Stimulated activated CD4-positive, alpha-beta T cell treated with anti-CD3 and anti-CD28 coated beads, Interleukin-1b, Interleukin-23, amount 100 ng/mL, for 4 hours (primary cell): ENCODE measurements at regions not wholly inside any gene's neighbourhood (a gene's known extent, or its start where the extent isn't known, plus 50 kb on each side); places are given as distances from the start of the nearest gene placed in this dataset.

ENCODE experiments used
- DNase-seq, 2 donors: peaks; one replicate each; pipeline ENCODE4 v3.0.0-alpha.2; 2020; ENCODE audit warnings: low read depth in 2 of 2

DNA sequence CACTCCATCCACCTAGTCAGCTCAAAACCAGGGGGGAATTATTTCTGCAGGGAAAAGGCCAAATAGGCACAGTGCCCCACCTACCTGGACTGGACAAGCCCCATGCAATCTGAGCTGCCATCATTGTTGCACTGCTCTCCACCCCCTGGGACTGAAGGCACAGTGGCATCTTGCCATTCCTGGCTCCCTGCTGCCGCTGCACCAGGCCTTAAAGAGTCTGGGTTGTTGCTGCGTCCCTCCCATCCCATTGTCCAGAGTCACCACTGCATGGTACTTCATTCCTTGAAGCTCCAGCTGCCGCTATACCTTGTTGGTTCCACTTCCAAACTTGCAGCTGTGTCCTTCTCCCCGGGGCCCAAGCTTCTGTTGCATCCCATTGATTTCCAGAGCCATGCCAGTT, 629.7 kb downstream of the STIM2 start:
- DNase-seq = no peak

- DNase-seq = no peak
These were observed 630.1 kb downstream of the STIM2 start for GRCh38 chr4:27490766-27491165.

DNA sequence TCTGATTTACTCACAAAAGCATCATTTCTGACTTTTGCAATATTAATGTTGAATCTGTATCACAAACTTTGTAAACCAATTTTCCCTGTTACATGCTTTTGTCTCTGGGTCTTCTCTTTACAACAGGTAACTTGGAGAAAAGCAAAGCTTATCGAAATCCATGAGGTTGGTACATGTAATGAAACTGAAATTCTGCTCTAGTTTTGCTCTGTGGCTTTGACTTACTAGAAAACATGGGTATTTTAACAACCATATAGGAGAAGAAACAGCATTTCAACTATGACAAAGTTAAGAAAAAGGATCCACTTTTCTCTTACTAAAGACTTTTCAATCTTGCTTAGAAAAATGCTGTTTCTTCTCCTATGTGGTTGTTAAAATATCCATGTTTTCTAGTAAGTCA, 645.8 kb downstream of the STIM2 start:
- DNase-seq = no peak

GRCh38 chr4:27514711-27515110, 654.1 kb downstream of the STIM2 start:
- no peak for DNase-seq

DNA sequence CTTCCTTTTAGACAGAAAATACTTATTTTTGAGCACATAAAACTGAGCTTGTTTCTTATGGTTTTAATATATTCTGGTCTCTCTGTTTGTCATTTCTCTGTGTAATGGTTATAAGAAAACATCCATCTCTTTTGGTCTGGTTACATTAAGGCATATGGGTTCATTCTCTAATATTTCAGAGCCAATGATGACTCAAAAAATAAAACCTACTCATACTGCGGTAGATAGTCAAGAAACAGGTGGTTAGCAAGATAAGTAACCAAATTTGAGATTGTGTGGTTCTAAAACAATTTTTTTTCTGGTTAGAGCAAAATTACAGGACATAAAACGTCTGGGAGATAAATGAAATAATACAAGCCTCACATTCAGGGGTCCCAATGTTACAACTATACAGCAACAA, 654.5 kb downstream of the STIM2 start:
- DNase-seq = no peak

DNA sequence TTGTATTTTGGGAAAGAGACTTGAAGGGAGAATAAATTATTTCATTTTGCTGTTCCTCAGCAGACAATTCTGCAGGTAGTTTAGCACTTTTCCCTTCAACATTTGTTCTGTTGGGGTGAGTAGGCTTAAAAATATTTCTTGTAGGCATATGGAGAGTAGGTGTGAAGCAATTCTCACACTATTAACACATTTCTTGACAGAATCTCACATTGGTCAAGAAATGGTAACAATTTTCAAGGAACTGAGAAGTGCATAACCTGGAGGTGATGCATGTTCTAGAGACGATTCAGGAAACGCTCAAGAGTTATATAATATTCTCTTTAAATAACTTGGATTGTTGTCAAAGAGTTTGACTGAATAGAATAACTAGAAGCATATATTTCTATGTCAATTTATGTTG, 658.2 kb downstream of the STIM2 start:
- no peak for DNase-seq

DNA sequence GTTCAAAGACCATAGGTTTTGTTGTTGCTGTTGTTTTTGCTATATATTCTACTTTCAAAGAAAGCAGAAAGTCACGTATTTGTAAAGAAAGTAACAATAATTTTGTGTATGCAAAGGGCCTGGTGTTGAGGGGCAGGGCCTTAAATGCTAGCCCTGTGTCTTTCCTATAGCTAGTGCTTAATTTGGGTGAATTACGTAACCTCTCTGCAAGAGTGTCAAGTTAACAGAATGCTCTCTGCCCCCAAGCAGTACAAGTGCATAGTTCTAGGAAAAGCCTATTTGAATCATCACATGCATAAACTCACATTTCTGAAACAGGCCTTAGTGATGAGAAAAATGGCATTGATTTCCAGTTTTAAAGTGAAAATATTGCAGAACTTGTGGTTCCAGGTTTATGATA, 663.6 kb downstream of the STIM2 start:
- no peak for DNase-seq

DNA sequence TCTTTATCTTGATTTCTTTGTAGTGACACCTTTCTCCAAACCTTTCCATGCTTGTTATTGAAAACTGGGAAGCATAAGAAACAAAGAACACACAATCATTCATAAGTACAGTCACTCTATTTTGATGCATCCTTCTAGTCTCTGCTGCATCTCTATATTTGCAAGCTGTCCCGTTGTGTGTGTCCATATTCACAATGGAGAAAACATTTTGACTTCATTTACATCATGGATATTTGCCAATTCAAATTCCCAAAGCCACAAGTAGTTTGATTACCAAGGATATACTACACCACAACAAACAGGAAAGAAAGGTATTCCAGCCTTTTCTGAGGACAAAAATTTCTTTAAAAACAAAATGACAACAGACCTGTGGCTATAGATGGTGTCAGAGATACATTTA, 673.8 kb downstream of the STIM2 start:
- no peak for DNase-seq

DNA sequence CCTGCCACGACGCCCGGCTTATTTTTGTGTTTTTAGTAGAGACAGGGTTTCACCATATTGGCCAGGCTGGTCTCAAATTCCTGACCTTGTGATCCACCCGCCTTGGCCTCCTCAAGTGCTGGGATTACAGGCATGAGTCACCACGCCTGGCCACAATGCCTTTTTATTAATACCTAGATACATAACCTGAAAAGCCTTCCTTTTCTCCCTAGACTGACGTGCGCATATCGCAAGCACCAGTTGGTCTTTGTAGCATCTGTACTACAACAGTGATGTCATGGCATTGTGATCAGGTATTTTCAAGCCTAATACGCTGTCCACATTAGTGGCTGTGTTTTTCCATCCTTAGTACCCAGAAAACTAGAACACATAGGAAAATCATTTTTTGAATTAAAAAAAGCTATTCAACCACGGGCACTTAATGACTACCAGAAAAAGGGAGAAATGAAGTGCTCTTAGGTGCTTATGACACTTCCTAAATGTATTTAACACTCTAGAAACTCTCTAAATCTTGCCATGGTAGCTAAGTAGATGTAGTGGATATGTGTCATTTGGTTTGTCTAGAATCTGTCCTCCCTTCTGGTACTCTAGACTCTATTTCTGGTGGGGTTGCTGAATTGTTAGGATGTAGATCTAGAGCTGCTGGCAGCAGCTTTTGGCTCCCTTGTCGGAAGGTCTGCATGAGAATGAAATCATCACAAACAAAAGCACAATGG, 707.8 kb downstream of the STIM2 start:
- no peak for DNase-seq

DNA sequence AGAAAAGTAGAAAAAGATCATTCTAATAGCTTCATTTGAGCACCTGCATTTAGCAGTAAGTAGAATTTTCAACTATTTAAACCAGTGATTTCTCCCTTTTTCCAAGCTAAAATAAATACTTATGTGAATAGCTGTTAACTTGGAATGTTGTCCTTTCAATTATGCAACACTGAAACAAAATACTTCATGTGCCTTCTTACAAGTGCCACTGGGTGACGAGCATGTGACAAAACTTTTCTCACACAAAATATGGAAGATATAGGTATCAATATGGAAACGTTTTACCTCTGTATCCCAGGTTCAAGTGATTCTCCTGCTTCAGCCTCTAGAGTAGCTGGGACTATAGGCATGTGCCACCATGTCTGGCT, 708.3 kb downstream of the STIM2 start:
- DNase-seq = no peak

DNA sequence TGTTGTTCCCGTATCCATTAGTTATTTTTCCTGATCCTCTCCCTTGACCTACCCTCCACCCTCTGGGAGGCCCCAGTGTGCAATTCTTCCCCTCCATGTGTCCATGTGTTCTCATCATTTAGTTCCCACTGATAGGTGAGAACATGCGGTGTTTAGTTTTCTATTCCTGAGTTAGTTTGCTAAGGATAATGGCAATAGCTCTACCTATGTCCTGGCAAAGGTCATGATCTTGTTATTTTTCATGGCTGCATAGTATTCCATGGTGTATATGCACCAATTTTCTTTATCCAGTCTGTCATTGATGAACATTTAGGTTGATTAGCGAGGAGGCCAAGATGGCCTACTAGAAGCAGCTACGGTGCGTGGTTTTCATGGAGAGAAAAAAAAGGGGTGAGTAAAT, 714.1 kb downstream of the STIM2 start:
- no peak for DNase-seq

- DNase-seq = no peak
These were observed 717.3 kb downstream of the STIM2 start for GRCh38 chr4:27577951-27578350.

GRCh38 chr4:27592738-27593137, 732.1 kb downstream of the STIM2 start:
- no peak for DNase-seq

GRCh38 chr4:27594922-27595321, 734.3 kb downstream of the STIM2 start:
- no peak for DNase-seq

GRCh38 chr4:27595571-27596360, 735.1 kb downstream of the STIM2 start:
- no peak for DNase-seq

DNA sequence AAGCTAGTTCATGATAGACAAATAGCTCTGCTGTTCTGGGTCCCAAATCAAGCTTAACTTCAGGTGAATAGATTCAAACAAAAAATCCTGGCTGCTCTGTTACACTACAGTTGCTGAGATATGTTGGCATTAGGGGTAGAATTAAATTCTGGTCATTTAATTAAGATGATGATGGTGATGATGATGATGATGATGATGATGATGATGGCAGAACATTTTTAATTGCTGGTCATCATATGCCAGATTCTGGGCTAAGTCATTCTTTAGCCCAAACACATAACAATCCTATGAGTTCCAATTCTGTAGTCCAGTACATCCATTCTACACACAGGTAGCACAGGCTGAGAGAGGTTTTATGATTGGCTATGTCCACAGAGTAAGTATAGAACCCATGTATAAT, 741.5 kb downstream of the STIM2 start:
- no peak for DNase-seq

- no peak for DNase-seq
These were observed 744.1 kb downstream of the STIM2 start for GRCh38 chr4:27604692-27605091.

DNA sequence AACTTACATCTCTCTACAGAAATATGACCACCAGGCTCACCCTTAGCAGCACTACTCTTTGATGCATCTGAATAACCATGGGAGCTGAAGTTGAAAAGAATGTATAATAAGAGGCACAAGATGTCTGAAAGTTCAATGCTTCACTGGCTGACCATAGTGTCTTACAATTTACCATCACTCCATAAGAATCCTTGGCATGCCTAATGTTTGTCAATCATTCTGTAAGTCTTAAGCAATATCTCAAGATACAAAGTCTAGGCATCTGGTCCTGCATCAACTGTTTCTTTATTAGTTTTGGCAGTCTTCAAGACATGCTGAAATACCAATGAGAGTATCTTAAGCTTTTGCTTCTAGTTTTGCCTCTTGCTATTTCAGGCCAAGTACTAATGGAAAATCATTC, 755.5 kb downstream of the STIM2 start:
- DNase-seq = no peak

DNA sequence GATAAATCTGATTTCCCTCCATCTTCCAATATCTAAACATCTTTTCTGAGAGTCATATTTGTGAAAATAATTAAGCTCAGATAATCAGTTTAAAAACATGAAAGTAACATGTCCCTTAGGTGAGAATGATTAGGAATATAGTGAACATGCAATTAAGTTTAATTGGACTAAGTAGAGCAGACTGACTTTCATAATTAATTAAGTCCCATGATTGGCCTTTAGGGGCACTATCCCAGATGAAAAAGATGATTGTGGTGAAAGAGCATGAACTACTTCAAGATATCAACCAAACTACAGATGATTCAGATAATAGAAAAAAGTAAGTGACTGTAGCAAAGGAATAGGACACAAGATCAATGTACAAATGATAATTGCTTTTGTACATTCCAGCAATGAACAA, 758.8 kb downstream of the STIM2 start:
- no peak for DNase-seq

DNA sequence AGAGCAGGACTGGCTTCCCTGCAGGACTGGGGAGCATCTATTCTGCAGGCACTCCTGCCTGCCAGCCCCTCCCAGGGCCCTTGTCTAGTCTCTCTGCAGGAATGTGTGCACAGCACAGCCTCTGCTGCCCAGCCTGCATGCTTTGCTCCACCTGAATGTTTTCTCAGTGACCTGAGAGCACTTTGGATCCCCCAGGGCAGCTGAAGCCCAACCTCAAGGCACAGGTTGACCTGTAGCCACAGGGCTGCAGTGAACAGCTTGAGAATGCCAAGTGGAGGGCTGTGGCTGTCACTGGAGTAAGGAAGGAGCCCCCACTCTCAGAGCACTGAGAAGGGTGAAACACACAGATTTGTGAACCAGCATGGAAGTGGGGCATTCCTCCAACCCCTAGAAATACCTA, 760.2 kb downstream of the STIM2 start:
- no peak for DNase-seq

DNA sequence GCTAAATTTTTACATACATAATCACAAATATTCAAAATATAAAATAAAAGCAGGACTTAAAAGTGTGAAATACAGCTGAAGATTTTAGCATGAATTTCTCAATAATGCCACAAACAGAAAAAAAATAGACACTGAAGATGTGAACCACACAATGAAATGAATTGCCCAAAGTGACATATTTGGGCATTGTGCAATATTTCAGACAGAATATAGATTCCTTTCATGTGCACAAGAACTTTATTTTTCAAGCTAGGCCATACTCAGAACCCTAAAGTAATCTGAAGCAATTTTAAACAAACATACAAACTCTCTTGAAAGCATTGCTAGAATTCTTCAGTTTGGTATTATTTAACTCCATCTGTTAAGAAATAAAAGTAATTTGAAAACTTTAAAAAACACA, 764.1 kb downstream of the STIM2 start:
- no peak for DNase-seq

DNA sequence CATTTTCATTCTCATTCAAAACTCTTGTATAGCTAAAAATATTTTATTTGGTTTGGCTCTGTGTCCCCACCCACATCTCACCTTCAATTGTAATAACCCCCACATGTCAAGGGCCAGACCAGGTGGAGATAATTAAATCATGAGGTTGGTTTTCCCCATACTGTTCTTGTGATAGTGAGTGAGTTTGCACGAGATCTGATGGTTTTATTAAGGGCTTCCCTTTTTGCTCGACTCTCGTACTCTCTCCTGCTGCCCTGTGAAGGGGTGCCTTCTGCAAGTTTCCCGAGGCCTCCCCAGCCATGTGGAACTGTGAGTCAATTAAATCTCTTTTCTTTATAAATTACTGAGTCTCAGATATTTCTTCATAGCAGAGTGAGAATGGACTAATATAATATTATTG, 768.0 kb downstream of the STIM2 start:
- DNase-seq = no peak

DNA sequence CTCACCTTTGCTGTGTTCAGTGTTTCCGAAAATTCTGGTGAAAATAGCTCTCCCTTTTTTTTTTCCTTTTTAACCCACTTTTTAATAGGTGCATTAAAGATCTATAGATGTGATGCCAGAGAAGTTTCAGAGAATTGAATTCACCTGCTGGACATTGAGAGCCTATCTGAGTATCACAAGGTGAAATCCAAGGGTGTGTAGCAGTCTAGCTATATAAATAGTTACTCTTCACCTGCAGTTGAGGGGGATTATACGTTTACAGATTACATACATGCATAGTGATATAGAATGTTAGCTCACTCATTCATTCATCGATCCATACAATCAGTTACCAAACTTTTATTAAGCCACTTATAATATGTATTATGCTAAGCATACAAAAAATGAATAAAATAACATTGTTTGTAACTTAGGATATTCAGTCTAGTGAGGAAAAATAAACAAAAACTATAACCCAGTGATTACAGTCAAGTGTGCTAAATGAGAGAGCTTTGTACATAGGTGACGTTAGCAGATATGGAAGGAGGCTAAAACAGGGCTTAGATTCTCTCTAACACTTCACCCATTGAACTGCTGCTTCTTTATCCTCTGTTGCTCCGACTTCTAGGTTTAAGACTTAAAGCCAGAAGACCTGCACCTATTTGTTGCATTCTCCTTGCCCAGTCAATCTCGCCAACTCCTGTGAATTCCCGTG, 769.0 kb downstream of the STIM2 start:
- DNase-seq = no peak
